NCI-H2227 treated with DMSO at 0.1 percent for 48 hours (cell line): ENCODE measurements at regions not wholly inside any gene's neighbourhood (a gene's known extent, or its start where the extent isn't known, plus 50 kb on each side); places are given as distances from the start of the nearest gene placed in this dataset.

Source experiments
- DNase-seq: peaks from one replicate; lab custom pipeline; 2025; lab: John Stamatoyannopoulos, UW

GRCh38 chr12:89857652-89858274 is 149.1 kb upstream of the ATP2B1 start:
- no peak for DNase-seq

- DNase-seq: no peak
Observed at GRCh38 chr12:89856431-89856830, 147.8 kb upstream of the ATP2B1 start.

DNA sequence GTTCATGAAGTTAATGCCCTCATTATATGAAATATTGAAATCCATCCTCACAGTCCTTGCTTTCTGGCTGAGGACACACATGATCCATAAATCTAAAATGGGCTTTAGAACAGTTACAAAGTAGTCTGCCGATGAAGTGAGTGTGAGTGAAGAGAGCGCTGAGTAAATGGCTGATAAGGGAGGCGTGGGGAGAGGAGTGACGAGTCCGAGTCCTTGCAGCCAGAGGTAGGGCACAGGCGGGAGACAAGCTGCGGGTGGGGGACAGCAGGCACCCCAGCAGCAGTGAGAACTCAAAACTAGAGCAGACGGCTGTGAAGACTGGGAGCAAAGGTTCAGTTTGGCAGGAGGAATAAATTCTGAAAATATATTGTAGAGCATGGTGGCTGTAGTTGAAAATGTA is 140.1 kb upstream of the ATP2B1 start:
- DNase-seq: no peak

GRCh38 chr12:89846473-89847055 is 137.9 kb upstream of the ATP2B1 start:
- DNase-seq: no peak

DNA sequence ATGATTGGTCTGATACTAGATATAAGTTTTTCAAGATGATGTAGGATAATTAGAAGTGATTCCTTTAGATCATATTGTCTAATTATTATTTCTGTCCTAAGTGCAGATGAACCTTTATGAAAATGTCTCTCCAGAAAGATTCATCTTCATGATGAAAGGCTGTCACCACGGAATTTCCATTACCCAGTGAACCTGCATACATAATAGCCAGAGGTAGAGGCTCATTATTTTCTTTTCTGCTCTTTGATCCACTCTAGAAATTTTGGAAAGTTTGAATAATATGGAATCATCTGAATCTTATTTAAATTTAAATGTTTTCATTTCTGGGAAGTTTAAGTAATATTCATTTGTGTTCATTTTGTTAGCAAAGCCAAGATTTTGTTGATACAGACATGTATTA is 137.1 kb upstream of the ATP2B1 start:
- DNase-seq: no peak

DNA sequence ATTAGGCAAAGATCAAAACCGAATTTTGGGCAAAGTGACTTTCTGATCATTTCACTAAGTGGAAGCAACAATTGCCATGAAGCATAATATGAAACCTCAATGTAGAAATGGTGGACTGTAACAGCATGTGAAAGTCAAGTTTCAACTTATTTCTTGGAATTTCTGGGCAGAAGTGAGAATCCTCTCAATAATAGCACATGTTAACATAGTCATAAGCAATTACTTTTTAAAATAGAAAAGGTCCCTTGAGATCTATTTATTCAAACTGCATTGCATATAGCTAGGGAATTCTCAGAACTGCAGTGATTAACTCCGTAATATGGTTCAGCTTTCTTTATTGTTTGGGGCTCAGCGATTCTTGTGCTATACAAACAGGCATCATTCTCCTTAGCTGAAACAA is 136.7 kb upstream of the ATP2B1 start:
- no peak for DNase-seq

DNA sequence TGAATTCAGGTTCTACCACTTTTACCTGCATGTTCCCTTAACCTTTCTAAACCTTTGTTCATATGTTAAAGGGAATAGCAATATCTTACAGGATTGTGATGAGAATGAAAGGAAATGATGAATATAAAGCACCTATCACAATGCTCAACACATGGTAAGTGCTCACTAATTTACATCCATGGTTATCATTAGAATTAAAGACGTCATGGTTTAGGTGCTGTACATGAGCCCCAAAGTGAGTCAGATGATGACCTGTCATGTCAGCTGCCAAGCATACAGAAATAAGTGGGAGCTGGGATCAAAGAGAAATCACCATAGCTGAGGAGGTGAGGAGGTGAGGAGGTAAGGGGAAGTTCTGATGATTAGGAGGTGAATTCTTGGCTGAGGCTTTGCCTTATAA is 135.9 kb upstream of the ATP2B1 start:
- DNase-seq: no peak

DNA sequence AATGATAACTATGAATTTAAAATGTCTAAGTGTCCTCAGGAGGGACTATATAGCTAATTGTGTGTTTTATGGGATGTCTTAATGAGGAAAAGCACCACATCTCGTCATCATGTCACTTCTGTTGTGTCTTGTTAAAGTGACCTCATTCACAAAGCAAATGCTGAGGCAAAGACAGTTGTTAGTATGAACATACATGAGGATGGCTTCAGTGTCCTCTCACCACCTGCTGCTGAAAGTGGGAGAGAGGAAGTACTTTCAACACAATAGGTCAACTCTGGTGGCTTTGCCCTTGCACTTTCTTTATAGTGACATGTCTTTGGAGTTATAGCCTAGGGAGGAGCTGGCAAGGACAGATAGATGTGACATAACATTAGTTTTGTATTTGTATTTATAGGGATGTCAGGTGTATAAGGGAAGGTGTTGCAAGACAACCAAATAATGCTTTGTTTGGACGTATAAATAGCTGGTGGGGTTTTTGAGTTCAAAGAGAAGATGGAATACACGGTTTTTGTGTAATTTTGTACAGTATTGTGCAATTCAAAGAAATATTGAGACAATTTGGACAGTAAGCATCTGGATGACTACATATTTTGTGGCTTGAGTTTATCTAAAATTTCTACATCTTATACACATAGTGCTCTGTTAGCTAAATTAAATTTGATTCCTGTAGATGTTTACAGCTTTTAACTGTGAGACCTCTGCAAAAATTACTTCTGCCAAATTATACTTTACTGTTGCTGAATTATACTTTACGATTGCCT is 131.7 kb upstream of the ATP2B1 start:
- DNase-seq: no peak

GRCh38 chr12:89839444-89839843 is 130.8 kb upstream of the ATP2B1 start:
- DNase-seq: no peak

GRCh38 chr12:89838833-89839232 is 130.2 kb upstream of the ATP2B1 start:
- DNase-seq: no peak

GRCh38 chr12:89836026-89836425 is 127.4 kb upstream of the ATP2B1 start:
- no peak for DNase-seq

GRCh38 chr12:89834676-89835075 is 126.0 kb upstream of the ATP2B1 start:
- no peak for DNase-seq

DNA sequence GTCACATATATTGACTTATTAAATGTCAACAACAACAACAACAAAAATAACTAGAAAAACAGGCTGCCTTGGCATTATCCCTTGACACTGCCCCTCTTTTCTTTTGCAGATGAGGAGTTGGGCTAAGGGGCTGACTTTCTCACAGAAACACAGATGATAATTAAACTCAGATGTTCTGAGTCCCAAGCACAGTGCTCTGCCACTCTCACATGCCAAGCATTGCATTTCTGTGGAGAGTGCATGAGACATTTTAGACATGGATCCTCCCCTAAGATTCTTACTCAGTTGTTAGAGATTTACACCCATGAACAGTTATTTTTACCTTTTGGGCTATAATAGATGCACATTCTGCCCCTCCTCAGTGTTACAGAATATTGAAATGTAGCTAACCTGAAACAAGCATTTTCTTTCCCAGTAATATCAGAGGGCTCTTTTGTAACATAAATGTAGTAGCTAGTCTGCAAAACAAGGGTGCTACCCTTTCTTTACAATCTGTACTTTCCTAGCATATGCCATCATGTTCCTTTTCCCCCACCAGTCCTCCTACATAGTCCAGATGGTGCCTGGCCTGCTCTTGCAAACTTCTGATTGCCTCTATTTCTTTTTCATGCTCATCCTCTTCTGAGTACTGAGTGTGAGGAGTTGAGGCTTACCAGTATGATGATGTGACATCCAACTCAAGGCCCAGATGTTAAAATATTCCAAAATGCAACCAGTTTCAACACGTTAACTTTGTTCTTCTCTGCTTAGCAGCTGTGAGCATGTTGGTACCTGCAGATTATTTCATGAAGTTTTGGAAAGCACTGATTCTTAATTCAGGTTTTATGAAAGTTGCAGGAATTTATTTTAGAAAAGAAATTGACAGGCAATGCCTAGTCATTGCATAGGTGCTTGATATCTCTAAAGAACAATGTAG is 125.0 kb upstream of the ATP2B1 start:
- DNase-seq: no peak

GRCh38 chr12:89832336-89832735 is 123.7 kb upstream of the ATP2B1 start:
- DNase-seq: no peak

DNA sequence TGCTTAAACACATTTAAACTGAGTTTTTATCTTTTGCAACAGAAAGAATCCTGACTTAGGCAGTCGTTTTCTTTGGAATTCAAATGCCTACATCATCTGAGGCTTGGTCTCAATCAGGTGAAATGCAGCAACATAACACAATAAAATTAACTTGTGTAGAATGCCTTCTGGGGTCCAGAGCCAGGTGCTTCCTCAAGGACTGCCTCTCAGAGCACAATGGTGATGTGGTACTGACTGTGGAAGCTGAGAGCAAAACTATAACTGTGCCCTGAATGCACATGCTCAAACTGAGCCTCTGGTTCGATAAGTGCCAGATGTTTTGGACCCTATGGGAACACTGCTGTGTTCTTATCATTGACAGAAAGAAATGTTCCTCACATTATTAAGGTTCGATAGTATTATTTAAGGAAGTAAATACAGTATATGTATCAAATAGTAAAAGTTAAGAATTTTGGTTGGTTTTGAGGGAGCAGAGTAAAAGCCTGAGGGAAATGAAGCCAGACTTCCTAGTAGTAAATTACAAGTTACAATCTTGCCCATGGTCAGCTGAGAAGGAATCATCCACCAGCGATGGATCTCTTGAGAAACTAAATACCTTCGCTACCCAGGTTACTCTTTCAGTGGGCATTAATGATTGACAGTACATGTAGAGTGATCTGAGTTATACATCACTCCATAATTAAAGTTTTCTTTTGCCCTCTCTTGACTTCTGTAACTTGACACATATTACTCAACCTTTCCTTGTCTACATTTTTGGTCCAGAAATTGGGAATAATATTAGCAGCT is 122.9 kb upstream of the ATP2B1 start:
- DNase-seq: no peak

DNA sequence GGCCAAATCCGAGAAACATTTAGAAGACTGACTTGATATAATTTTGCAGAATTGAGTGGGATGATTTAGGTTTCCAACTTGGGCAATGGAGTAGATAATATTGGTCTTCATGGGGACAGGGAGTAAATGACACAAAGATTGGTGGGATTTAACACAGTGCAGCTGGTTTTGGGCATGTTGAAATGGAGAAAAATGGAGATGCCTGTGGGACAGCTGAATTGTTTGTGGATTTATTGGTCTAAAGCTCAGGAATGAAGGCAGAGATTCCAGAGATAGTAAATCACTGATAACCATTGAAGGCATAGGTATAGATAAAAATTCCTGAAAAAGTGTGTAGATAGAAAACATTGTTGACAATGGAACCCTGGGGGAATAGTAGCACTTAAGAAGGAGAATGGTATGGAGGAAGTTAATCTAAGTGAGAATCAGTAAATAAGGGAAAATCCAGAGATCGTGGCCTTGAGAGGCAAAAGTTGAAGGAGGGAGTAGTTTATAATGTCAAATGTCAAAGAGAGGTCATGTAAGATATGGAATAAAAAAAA is 120.9 kb upstream of the ATP2B1 start:
- no peak for DNase-seq

DNA sequence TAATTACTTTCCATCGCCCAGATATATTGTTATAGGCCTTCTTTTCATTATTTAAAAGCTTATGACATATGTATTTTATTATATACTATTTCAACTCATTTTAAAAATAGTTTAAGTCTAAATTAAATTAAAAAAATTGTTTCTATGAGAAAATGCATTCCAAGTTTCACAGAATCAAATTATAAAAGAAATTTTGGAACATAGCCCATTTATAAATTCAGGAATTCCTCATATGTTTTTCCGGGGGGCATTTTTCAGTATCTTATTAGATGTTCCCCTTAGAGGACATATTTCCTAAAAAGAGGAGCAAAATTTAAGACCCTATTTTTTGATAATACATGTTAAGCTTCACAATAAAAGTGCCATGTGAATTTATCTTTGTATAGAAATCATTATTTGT is 119.9 kb upstream of the ATP2B1 start:
- no peak for DNase-seq

GRCh38 chr12:89827592-89827991 is 119.0 kb upstream of the ATP2B1 start:
- DNase-seq: peak; percentile 89

DNA sequence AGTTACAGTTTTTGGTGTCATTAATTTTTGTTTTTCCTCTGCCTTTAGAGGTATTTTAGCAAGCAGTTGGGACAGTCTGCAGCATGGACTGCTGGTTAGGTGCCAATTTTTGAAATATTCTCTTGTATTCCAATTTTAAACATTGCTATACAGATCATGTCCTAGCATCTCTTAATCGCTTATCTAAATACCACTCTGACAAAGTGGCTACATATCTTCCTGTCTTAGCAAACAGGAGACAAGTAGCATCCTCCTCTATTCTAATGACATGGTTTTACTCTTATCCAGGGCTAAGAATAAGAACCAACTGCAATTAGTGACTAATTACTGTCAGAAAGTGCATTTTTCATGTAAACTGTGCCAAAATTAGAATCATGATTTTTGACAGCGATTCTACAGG is 117.8 kb upstream of the ATP2B1 start:
- no peak for DNase-seq

DNA sequence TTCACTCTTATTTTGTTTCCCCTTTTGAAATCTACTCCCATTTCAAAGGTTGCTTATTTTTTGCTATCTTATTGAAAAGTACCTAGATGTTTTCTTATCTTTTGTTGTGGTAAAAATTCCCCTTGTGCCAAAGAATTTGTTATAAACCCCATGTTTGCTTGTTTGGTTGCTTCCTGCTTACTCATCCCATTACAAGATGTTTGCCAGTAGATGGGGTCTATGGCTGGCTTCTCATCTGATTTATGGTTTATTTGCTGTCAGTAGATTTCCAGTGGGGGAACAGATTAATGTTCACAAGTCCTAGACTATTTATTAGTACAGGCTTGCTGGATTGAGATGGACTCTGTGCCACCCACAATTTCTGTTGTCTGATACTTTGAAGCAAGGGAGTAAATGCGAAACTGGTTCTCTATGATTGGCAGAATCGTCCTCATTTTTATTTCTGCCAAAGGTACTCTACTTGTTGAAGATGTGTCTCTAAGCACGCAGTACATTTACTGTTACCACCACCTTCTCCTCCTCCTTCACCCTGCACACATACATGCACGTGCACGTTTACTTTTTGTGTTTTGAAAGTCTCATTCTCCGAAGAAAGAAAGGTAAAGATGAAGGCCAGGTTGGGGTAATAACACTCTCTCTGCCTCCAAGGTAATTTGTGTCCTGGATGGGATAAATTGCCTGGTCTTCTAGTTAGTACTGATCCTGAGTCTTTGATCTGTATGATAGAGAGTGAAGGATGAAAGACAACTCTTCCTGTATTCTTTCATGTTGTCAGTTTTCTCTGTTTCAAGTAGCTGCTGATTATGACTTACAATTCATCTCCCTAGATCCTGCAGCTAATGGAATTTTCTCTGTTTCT is 117.2 kb upstream of the ATP2B1 start:
- DNase-seq: peak; percentile 73
